ENCODE measurements at regions not wholly inside any gene's neighbourhood (a gene's known extent, or its start where the extent isn't known, plus 50 kb on each side); places are given as distances from the start of the nearest gene placed in this dataset.

DNA sequence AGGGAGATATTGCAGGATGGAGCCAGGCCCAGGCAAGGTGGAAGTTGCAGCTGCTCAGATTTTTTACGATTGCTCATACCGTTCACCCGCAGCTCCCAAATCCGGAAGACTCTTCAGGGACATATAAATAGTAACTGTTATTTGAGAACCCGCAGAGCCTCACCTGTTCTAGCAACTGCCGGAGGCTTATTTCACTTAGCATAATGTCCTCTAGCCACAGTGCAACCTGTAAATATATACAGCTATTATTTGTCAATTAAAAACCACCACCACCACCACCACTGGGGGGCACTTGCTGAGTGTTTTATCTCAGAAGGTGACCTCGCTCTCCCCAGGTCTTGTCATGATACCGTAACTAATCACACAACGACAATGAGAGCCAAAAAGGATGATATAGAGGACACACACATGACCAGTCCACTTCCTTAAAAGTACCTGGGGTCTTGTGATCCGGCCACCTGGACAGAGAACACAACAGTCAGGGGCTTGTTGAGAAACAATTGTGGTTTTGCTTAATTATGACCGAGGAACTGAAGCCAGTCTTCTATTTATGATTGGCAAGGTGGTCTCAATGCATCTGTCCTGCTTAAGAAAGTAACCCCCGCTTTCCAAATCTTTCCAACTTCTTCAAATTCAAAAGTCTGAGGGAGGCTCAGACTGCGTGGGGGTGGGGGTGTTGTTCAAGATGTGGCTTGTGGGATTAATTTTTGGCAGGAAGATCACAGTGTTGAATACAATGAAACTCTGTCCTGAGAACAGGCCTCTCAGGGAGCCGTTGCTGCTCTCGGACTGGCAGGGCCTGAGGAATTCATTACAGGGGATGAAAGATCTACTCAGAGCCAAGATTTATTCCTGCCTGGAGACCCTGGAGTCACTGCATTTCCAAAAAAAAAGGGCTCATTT, 72.3 kb upstream of the PRNP start:
- peaks cover 2% of the 10 kb centered on the region for H3K27me3 ChIP-seq (ENCODE audit: control insufficient read depth, insufficient read depth, low read length)
- no peaks in the 10 kb centered on the region for H3K9me3 ChIP-seq (ENCODE audit: control insufficient read depth, low read depth, low read length)
- no peak overlapping the region for H3K4me3 ChIP-seq (ENCODE audit: low read length)
- no peaks in the 10 kb centered on the region for H3K36me3 ChIP-seq (ENCODE audit: control insufficient read depth, insufficient read depth, low read length)
- no peak for DNase-seq
- no peak overlapping the region for H3K27ac ChIP-seq (ENCODE audit: low read length)
- no peaks in the 10 kb centered on the region for H3K4me1 ChIP-seq (ENCODE audit: control insufficient read depth, insufficient read depth, low read length)
- WGBS (ENCODE audit: insufficient coverage, low lambda C conversion rate) = no CpG with 5 or more reads among the region's 15 CpGs

DNA sequence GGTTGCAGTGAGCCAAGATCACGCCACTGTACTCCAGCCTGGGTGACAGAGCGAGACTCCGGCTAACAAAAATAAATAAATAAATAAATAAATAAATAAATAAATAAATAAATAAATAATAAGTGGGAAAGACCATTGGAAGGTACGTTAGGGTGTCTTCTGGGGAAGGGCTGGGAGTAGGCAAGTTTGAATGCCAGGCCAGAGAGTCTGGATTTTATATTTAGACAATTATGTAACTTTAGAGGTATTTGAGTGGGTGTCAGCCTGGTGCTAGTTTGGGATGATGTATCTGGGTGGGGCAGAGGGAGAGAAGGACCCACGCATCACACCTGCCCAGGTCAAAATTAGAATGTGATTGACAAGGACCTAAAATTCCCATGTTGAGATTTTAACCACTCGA, 73.1 kb upstream of the PRNP start:
- H3K9me3 ChIP-seq (ENCODE audit: control insufficient read depth, low read depth, low read length) = no peaks in the 10 kb centered on the region
- DNase-seq = no peak
- H3K4me1 ChIP-seq (ENCODE audit: control insufficient read depth, insufficient read depth, low read length) = no peaks in the 10 kb centered on the region
- H3K27me3 ChIP-seq (ENCODE audit: control insufficient read depth, insufficient read depth, low read length) = peaks cover 2% of the 10 kb centered on the region
- H3K36me3 ChIP-seq (ENCODE audit: control insufficient read depth, insufficient read depth, low read length) = no peaks in the 10 kb centered on the region
- no peak overlapping the region for H3K4me3 ChIP-seq (ENCODE audit: low read length)
- H3K27ac ChIP-seq (ENCODE audit: low read length) = no peak overlapping the region
- WGBS (ENCODE audit: insufficient coverage, low lambda C conversion rate) = 71% methylated on average over 3 of the region's 6 CpGs

DNA sequence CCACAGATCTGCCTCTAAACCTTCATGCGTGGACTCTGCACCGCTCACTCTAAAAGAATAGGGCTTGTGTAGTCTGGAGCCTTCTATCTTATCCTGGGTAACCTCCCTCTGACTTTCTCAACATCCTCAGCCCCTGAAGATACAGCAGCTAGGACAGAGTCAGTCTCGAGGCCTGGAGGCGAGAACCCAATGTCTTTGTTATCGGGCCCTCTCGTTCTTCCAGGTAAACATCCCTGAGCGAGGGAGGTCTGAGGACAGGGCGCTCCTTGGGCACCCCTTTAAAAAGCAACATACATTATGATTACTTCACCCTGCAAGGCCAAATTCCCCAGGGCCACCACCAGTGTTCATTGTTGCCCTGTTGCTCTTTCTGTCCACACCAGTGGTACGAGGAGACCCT, 75.4 kb upstream of the PRNP start:
- Histone ChIP-seq H3K4me1 (ENCODE audit: control insufficient read depth, insufficient read depth, low read length) (no peaks in the 10 kb centered on the region), H3K4me3 (ENCODE audit: low read length) (no peak overlapping the region)
- no CpG with 5 or more reads among the region's 9 CpGs for WGBS (ENCODE audit: insufficient coverage, low lambda C conversion rate)

DNA sequence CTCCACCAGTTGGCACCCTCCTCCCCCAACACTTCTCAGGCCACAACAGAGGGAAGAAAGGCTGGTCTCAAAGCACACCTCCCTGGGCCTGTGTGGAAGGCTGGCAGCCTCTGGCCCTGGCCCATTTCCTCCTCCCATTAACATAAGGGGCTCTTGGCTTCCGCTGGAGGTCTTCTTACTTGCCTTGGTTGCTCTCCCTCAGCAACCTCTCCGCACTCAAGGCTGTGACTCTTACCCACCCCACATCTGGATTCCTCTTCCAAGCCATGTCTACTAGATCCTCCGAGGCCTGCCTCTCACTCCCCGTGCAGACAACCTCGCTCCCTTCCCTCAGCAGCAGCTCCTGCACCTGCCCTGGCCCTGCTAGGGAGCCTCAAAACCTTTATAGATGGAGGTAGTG, 76.7 kb upstream of the PRNP start:
- no peak overlapping the region for H3K4me3 ChIP-seq (ENCODE audit: low read length)
- H3K27me3 ChIP-seq (ENCODE audit: control insufficient read depth, insufficient read depth, low read length) = peaks cover 3% of the 10 kb centered on the region
- H3K4me1 ChIP-seq (ENCODE audit: control insufficient read depth, insufficient read depth, low read length) = no peaks in the 10 kb centered on the region
- H3K9me3 ChIP-seq (ENCODE audit: control insufficient read depth, low read depth, low read length) = no peaks in the 10 kb centered on the region
- no peak overlapping the region for H3K27ac ChIP-seq (ENCODE audit: low read length)
- no peak for DNase-seq
- WGBS (ENCODE audit: insufficient coverage, low lambda C conversion rate) = 60% methylated on average over 1 of the region's 5 CpGs
- no peaks in the 10 kb centered on the region for H3K36me3 ChIP-seq (ENCODE audit: control insufficient read depth, insufficient read depth, low read length)

More for the DNA sequence above, 75.4 kb upstream of the PRNP start:
- H3K36me3 ChIP-seq (ENCODE audit: control insufficient read depth, insufficient read depth, low read length) = no peaks in the 10 kb centered on the region
- H3K9me3 ChIP-seq (ENCODE audit: control insufficient read depth, low read depth, low read length) = no peaks in the 10 kb centered on the region
- peaks cover 5% of the 10 kb centered on the region for H3K27me3 ChIP-seq (ENCODE audit: control insufficient read depth, insufficient read depth, low read length)
- H3K27ac ChIP-seq (ENCODE audit: low read length) = no peak overlapping the region
- no peak for DNase-seq

DNA sequence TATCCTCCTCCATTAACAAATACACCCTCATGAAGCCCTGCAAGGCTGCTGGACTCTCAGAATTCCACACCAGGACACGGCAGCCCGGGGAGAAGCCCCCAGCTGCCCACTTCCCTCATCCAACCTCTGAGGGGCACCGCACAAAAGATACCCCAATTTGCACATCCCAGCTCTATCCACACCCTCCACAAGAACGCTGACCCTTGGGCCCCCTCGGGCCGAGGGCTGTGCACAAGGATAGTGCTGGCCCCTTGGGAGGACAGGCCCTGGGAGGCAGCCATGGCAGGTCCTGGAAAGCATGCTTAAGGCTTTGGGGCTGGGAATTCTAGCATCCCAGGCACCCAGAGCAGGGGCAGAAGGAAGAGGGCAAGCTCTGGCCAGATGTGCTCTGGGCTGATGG, 77.4 kb upstream of the PRNP start:
- no peaks in the 10 kb centered on the region for H3K36me3 ChIP-seq (ENCODE audit: control insufficient read depth, insufficient read depth, low read length)

DNA sequence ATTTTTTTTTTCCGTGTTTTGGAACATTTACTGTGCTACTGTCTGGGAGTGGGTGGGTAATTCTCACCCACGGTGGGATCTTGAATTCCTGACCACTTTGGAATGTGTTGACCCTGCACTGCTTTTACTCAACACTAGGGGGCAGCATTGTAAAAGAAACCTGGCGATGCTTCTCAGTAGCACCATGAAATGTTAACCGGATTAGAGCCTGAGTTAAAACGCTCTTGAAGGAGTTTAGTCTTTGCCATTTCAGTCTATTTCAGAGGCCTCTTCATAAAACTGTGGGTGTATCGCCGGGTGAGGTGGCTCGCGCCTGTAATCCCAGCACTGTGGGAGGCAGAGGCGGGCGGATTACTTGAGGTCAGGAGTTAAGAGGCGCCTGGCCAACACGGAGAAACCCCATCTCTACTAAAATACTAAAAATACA, 79.0 kb upstream of the PRNP start:
- 0% methylated on average over 2 of the region's 13 CpGs for WGBS (ENCODE audit: insufficient coverage, low lambda C conversion rate)
- Histone ChIP-seq H3K27me3 (ENCODE audit: control insufficient read depth, insufficient read depth, low read length) (peaks cover 8% of the 10 kb centered on the region), H3K27ac (ENCODE audit: low read length) (no peak overlapping the region), H3K36me3 (ENCODE audit: control insufficient read depth, insufficient read depth, low read length) (no peaks in the 10 kb centered on the region), H3K4me3 (ENCODE audit: low read length) (no peak overlapping the region), H3K4me1 (ENCODE audit: control insufficient read depth, insufficient read depth, low read length) (no peaks in the 10 kb centered on the region), H3K9me3 (ENCODE audit: control insufficient read depth, low read depth, low read length) (no peaks in the 10 kb centered on the region)
- DNase-seq = peak; percentile 33 to 39

More for the DNA sequence above, 77.4 kb upstream of the PRNP start:
- H3K4me3 ChIP-seq (ENCODE audit: low read length) = no peak overlapping the region
- no peaks in the 10 kb centered on the region for H3K9me3 ChIP-seq (ENCODE audit: control insufficient read depth, low read depth, low read length)
- H3K4me1 ChIP-seq (ENCODE audit: control insufficient read depth, insufficient read depth, low read length) = no peaks in the 10 kb centered on the region
- DNase-seq = no peak
- WGBS (ENCODE audit: insufficient coverage, low lambda C conversion rate) = no CpG with 5 or more reads among the region's 6 CpGs
- H3K27ac ChIP-seq (ENCODE audit: low read length) = no peak overlapping the region
- H3K27me3 ChIP-seq (ENCODE audit: control insufficient read depth, insufficient read depth, low read length) = peaks cover 3% of the 10 kb centered on the region

DNA sequence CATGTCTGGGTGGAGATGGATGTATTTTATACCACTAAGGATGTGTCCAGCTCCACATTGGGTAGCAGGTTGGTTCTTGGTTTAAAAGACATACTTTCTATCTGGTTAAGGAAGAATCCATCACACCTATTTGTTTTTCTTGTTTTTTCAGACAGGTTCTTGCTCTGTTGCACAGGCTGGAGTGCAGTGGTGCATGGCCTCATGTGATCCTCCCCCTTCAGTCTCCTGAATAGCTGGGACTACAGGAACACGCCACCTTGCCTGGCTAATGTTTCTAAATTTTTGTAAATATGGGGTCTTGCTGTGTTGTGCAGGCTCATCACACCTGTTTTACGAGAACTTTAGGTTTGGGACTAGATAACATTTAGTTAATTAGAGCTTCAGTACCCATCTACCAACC, 80.2 kb upstream of the PRNP start:
- no peaks in the 10 kb centered on the region for H3K36me3 ChIP-seq (ENCODE audit: control insufficient read depth, insufficient read depth, low read length)
- no peak overlapping the region for H3K27ac ChIP-seq (ENCODE audit: low read length)
- H3K4me3 ChIP-seq (ENCODE audit: low read length) = no peak overlapping the region
- no peak for DNase-seq
- WGBS (ENCODE audit: insufficient coverage, low lambda C conversion rate) = no CpG with 5 or more reads among the region's 2 CpGs
- H3K9me3 ChIP-seq (ENCODE audit: control insufficient read depth, low read depth, low read length) = no peaks in the 10 kb centered on the region
- H3K4me1 ChIP-seq (ENCODE audit: control insufficient read depth, insufficient read depth, low read length) = no peaks in the 10 kb centered on the region
- peaks cover 14% of the 10 kb centered on the region for H3K27me3 ChIP-seq (ENCODE audit: control insufficient read depth, insufficient read depth, low read length)

DNA sequence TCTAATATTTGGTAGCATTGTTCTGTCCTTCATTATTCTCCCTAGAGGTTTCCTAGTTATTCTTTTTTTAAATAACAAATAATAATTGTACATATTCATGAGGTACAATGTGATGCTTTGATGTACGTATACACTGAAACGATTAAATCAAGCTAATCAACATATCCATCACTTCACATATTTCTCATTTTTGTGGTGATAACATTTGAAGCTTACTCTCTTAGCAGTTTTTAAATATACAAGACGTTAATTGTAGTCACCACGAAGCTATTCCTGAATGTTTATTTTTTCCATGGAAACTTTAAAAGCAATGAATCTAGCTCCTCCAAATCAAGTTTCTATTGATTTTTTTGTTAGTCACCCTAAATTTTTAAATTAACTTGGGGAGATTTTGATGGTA, 81.1 kb upstream of the PRNP start:
- H3K36me3 ChIP-seq (ENCODE audit: control insufficient read depth, insufficient read depth, low read length) = no peaks in the 10 kb centered on the region
- WGBS (ENCODE audit: insufficient coverage, low lambda C conversion rate) = 72% methylated on average over 3 of the region's 4 CpGs
- no peaks in the 10 kb centered on the region for H3K9me3 ChIP-seq (ENCODE audit: control insufficient read depth, low read depth, low read length)
- peaks cover 14% of the 10 kb centered on the region for H3K27me3 ChIP-seq (ENCODE audit: control insufficient read depth, insufficient read depth, low read length)
- DNase-seq = no peak
- H3K27ac ChIP-seq (ENCODE audit: low read length) = no peak overlapping the region
- no peak overlapping the region for H3K4me3 ChIP-seq (ENCODE audit: low read length)
- H3K4me1 ChIP-seq (ENCODE audit: control insufficient read depth, insufficient read depth, low read length) = no peaks in the 10 kb centered on the region

DNA sequence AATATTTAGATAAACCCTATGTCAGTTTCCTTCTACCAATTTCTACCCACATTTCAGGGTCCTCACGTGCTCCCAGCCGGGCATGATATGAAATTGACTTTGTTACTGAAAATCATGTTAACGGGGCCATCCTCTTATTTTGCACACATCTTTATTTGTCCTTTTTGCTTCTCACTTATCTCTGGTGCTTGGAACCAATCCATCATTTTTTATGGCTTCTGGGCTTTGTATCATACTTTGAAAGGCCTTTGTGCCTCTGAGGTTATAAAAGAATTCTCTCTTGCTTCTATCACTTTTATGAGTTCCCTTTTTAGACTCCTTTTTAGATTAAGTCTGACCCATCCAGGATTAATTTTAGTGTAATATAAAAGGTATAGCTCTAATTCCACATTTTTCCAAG, 81.7 kb upstream of the PRNP start:
- no peaks in the 10 kb centered on the region for H3K9me3 ChIP-seq (ENCODE audit: control insufficient read depth, low read depth, low read length)
- H3K36me3 ChIP-seq (ENCODE audit: control insufficient read depth, insufficient read depth, low read length) = no peaks in the 10 kb centered on the region
- peaks cover 14% of the 10 kb centered on the region for H3K27me3 ChIP-seq (ENCODE audit: control insufficient read depth, insufficient read depth, low read length)
- no peak for DNase-seq
- H3K4me3 ChIP-seq (ENCODE audit: low read length) = no peak overlapping the region
- no peaks in the 10 kb centered on the region for H3K4me1 ChIP-seq (ENCODE audit: control insufficient read depth, insufficient read depth, low read length)
- no peak overlapping the region for H3K27ac ChIP-seq (ENCODE audit: low read length)
- WGBS (ENCODE audit: insufficient coverage, low lambda C conversion rate) = 33% methylated on average over 1 of the region's 3 CpGs

DNA sequence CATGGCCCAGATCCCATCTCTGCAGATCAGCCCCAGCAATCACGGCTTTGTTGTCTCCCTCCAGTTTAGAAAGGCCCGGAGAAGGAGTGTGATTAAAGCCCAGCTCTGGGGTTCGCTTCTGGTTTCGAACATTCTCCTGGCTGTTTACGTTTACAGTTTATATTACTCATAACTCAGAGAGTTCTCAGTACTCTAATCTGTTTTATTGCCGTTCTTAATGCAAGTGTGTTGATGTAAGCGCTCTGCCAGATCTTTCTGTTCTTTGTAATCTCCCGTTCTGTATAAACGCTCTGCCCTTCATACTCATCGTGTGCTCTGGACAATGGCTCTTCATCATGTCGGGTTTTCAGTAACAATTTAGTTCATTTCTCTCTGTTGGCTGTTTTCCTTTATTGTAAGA, 82.5 kb upstream of the PRNP start:
- no peak overlapping the region for H3K4me3 ChIP-seq (ENCODE audit: low read length)
- no peaks in the 10 kb centered on the region for H3K9me3 ChIP-seq (ENCODE audit: control insufficient read depth, low read depth, low read length)
- H3K4me1 ChIP-seq (ENCODE audit: control insufficient read depth, insufficient read depth, low read length) = no peaks in the 10 kb centered on the region
- H3K36me3 ChIP-seq (ENCODE audit: control insufficient read depth, insufficient read depth, low read length) = no peaks in the 10 kb centered on the region
- peaks cover 14% of the 10 kb centered on the region for H3K27me3 ChIP-seq (ENCODE audit: control insufficient read depth, insufficient read depth, low read length)
- WGBS (ENCODE audit: insufficient coverage, low lambda C conversion rate) = 15% methylated on average over 10 of the region's 11 CpGs
- no peak for DNase-seq
- no peak overlapping the region for H3K27ac ChIP-seq (ENCODE audit: low read length)

DNA sequence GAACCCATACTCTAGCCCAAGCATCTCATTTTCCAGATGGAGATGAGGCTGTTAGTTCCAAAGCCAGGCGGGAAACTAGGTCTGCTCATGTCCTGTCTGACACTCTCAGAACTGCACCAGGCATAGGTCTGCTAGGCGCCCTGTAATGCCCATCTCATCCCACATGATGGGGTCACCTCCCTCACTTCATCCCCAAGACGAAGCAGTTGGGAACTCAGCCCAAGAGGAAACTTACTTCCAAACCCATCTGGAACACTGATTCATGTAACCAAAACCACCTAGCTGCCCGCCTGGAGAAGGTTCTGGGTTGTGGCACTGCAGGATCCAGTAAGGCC, 84.0 kb upstream of the PRNP start:
- Histone ChIP-seq H3K9me3 (ENCODE audit: control insufficient read depth, low read depth, low read length) (no peaks in the 10 kb centered on the region), H3K4me3 (ENCODE audit: low read length) (no peak overlapping the region), H3K27ac (ENCODE audit: low read length) (no peak overlapping the region), H3K27me3 (ENCODE audit: control insufficient read depth, insufficient read depth, low read length) (peaks cover 14% of the 10 kb centered on the region), H3K4me1 (ENCODE audit: control insufficient read depth, insufficient read depth, low read length) (no peaks in the 10 kb centered on the region), H3K36me3 (ENCODE audit: control insufficient read depth, insufficient read depth, low read length) (no peaks in the 10 kb centered on the region)
- no CpG with 5 or more reads among the region's 4 CpGs for WGBS (ENCODE audit: insufficient coverage, low lambda C conversion rate)
- DNase-seq = no peak
